ENCODE measurements at regions not wholly inside any gene's neighbourhood (a gene's known extent, or its start where the extent isn't known, plus 50 kb on each side); places are given as distances from the start of the nearest gene placed in this dataset.
A peak's percentile ranks its signal among the peaks of the same experiment; 100 is the strongest.

GRCh38 chrX:22433292-22434070, 160.8 kb downstream of the CBLL2 start:
- DNase-seq = no peak
- ChIA-PET POLR2A (no interaction called here), CTCF (no interaction called here)
- no peaks in the 10 kb centered on the region for H3K4me1 Mint-ChIP-seq
- Histone ChIP-seq H3K27me3 (ENCODE audit: insufficient read depth, low read length, poor library complexity, severe bottlenecking) (no peaks in the 10 kb centered on the region), H3K36me3 (ENCODE audit: insufficient read depth, low read length) (no peaks in the 10 kb centered on the region), H3K27ac (ENCODE audit: low read depth, low read length) (no peak overlapping the region), H3K4me1 (ENCODE audit: insufficient read depth, low read length) (no peaks in the 10 kb centered on the region), H3K9me3 (ENCODE audit: low read length) (no peaks in the 10 kb centered on the region), H3K4me3 (ENCODE audit: low read length) (no peak overlapping the region)
- H3K27ac Mint-ChIP-seq = no peak overlapping the region
- peaks cover 0 to 5% of the 10 kb centered on the region in 2 donors for H3K27me3 Mint-ChIP-seq
- no peak overlapping the region for H3K4me3 Mint-ChIP-seq
- H3K9me3 Mint-ChIP-seq = no peaks in the 10 kb centered on the region
- H3K36me3 Mint-ChIP-seq = no peaks in the 10 kb centered on the region

GRCh38 chrX:22445880-22446279, 173.2 kb downstream of the CBLL2 start:
- peaks cover 0 to 13% (median 7%) of the 10 kb centered on the region in 5 donors for H3K9me3 Mint-ChIP-seq
- CTCF ChIA-PET = no interaction called here
- no peak overlapping the region for H3K27ac ChIP-seq (ENCODE audit: low read depth, low read length)
- H3K36me3 ChIP-seq (ENCODE audit: insufficient read depth, low read length) = no peaks in the 10 kb centered on the region
- H3K9me3 ChIP-seq (ENCODE audit: low read length) = no peaks in the 10 kb centered on the region
- H3K4me1 ChIP-seq (ENCODE audit: insufficient read depth, low read length) = no peaks in the 10 kb centered on the region
- H3K4me1 Mint-ChIP-seq = no peaks in the 10 kb centered on the region
- H3K27me3 Mint-ChIP-seq = peaks cover 0 to 4% of the 10 kb centered on the region in 2 donors
- H3K27ac Mint-ChIP-seq = no peak overlapping the region
- DNase-seq = no peak
- POLR2A ChIA-PET = no interaction called here
- H3K36me3 Mint-ChIP-seq = no peaks in the 10 kb centered on the region
- no peak overlapping the region for H3K4me3 Mint-ChIP-seq
- H3K4me3 ChIP-seq (ENCODE audit: low read length) = no peak overlapping the region
- no peaks in the 10 kb centered on the region for H3K27me3 ChIP-seq (ENCODE audit: insufficient read depth, low read length, poor library complexity, severe bottlenecking)

- Mint-ChIP-seq H3K27me3 (no peaks in the 10 kb centered on the region), H3K4me3 (no peak overlapping the region), H3K27ac (no peak overlapping the region), H3K9me3 (peaks cover 0 to 2% (median 0%) of the 10 kb centered on the region in 5 donors), H3K36me3 (no peaks in the 10 kb centered on the region), H3K4me1 (peaks cover 0 to under 1% (median 0%) of the 10 kb centered on the region in 3 donors)
- H3K36me3 ChIP-seq (ENCODE audit: insufficient read depth, low read length) = no peaks in the 10 kb centered on the region
- no peak for DNase-seq
- ChIA-PET CTCF (no interaction called here), POLR2A (no interaction called here)
- no peak overlapping the region for H3K27ac ChIP-seq (ENCODE audit: low read depth, low read length)
- no peaks in the 10 kb centered on the region for H3K9me3 ChIP-seq (ENCODE audit: low read length)
- no peaks in the 10 kb centered on the region for H3K27me3 ChIP-seq (ENCODE audit: insufficient read depth, low read length, poor library complexity, severe bottlenecking)
- H3K4me3 ChIP-seq (ENCODE audit: low read length) = no peak overlapping the region
- H3K4me1 ChIP-seq (ENCODE audit: insufficient read depth, low read length) = no peaks in the 10 kb centered on the region
Observed at GRCh38 chrX:22462959-22463358, 190.2 kb downstream of the CBLL2 start.

DNA sequence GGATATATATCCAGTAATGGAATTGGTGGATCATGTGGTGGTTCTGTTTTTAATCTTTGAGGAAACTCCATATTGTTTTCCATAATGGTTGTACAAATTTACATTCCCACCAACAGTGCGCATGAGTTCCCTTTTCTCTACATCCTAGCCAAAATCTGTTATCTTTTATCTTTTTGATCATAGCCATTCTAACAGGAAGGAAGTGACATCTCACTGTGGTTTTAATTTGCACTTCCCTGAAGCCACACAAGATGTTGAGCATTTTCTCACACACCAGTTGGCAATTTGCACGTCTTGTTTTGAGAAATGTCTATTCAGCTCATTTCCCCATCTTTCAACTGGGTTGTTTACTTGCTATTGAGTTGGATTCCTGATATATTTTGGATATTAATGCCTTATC, 194.9 kb downstream of the CBLL2 start:
- CTCF ChIA-PET = no interaction called here
- no peaks in the 10 kb centered on the region for H3K27me3 ChIP-seq (ENCODE audit: insufficient read depth, low read length, poor library complexity, severe bottlenecking)

GRCh38 chrX:22481436-22481835, 208.7 kb downstream of the CBLL2 start:
- Mint-ChIP-seq H3K4me1 (no peaks in the 10 kb centered on the region), H3K4me3 (no peak overlapping the region), H3K27me3 (peaks cover 0 to 4% of the 10 kb centered on the region in 2 donors), H3K36me3 (peaks cover 0 to 1% (median 0%) of the 10 kb centered on the region in 3 donors), H3K27ac (no peak overlapping the region), H3K9me3 (peaks cover 0 to 9% (median 8%) of the 10 kb centered on the region in 5 donors)
- H3K4me1 ChIP-seq (ENCODE audit: insufficient read depth, low read length) = no peaks in the 10 kb centered on the region
- no peaks in the 10 kb centered on the region for H3K9me3 ChIP-seq (ENCODE audit: low read length)
- CTCF ChIA-PET = no interaction called here
- no peak overlapping the region for H3K27ac ChIP-seq (ENCODE audit: low read depth, low read length)
- POLR2A ChIA-PET = no interaction called here
- no peak overlapping the region for H3K4me3 ChIP-seq (ENCODE audit: low read length)
- no peaks in the 10 kb centered on the region for H3K27me3 ChIP-seq (ENCODE audit: insufficient read depth, low read length, poor library complexity, severe bottlenecking)
- no peaks in the 10 kb centered on the region for H3K36me3 ChIP-seq (ENCODE audit: insufficient read depth, low read length)
- DNase-seq = no peak

More for the DNA sequence above, 194.9 kb downstream of the CBLL2 start:
- no peak overlapping the region for H3K27ac ChIP-seq (ENCODE audit: low read depth, low read length)
- Mint-ChIP-seq H3K4me1 (peaks cover 0 to 3% (median 0%) of the 10 kb centered on the region in 3 donors), H3K27me3 (no peaks in the 10 kb centered on the region), H3K4me3 (no peak overlapping the region), H3K36me3 (no peaks in the 10 kb centered on the region), H3K27ac (peak overlapping the region in 1 of 8 donors; percentile 14), H3K9me3 (peaks cover 0 to 2% (median 0%) of the 10 kb centered on the region in 5 donors)
- no peak overlapping the region for H3K4me3 ChIP-seq (ENCODE audit: low read length)
- POLR2A ChIA-PET = no interaction called here
- no peaks in the 10 kb centered on the region for H3K36me3 ChIP-seq (ENCODE audit: insufficient read depth, low read length)
- no peaks in the 10 kb centered on the region for H3K4me1 ChIP-seq (ENCODE audit: insufficient read depth, low read length)
- no peaks in the 10 kb centered on the region for H3K9me3 ChIP-seq (ENCODE audit: low read length)
- no peak for DNase-seq

DNA sequence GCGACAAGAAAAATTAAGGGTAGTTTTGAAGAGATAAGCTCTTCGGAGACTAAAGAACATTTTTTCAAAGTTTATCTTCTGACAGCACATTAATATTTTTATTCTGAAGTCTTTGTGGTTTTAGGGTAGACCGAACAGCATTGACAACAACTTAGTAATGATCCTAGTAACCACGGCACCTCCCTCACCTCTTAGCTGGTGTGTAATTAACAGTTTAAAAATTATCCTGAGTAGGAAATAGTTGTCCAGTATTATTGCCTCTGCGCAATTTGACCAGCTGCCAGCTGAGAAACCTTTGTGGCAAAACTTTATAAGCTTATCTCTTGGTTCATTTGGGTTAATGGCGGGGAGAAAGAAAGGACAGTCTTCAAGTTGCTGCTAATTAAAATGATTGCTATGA, 213.6 kb downstream of the CBLL2 start:
- H3K4me1 Mint-ChIP-seq = no peaks in the 10 kb centered on the region
- ChIA-PET POLR2A (no interaction called here), CTCF (no interaction called here)
- peaks cover 0 to 4% of the 10 kb centered on the region in 2 donors for H3K27me3 Mint-ChIP-seq
- DNase-seq = no peak
- Histone ChIP-seq H3K4me3 (ENCODE audit: low read length) (no peak overlapping the region), H3K4me1 (ENCODE audit: insufficient read depth, low read length) (no peaks in the 10 kb centered on the region), H3K36me3 (ENCODE audit: insufficient read depth, low read length) (no peaks in the 10 kb centered on the region), H3K27me3 (ENCODE audit: insufficient read depth, low read length, poor library complexity, severe bottlenecking) (no peaks in the 10 kb centered on the region), H3K27ac (ENCODE audit: low read depth, low read length) (no peak overlapping the region), H3K9me3 (ENCODE audit: low read length) (no peaks in the 10 kb centered on the region)
- H3K9me3 Mint-ChIP-seq = peaks cover 0 to 3% (median 2%) of the 10 kb centered on the region in 5 donors
- no peaks in the 10 kb centered on the region for H3K36me3 Mint-ChIP-seq
- no peak overlapping the region for H3K4me3 Mint-ChIP-seq
- no peak overlapping the region for H3K27ac Mint-ChIP-seq

DNA sequence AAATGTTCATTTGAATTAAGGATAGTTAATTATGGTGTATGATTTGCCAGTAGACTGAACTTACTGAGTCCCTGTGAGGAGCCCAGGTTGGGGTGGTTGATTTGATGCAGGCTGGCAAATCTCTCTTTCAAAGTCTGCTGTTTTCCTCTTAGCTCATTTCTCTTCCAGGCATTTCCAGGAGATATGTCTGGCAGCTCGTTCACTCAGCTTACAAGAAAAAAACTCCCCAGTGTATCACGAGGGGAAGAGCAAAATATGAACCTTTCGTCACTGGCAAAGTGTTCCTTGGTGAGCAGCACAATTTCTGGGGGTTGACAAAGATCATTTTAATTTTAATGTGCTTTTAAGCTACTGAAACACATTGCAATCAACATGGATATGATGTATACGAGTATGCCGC, 244.2 kb downstream of the CBLL2 start:
- H3K4me1 Mint-ChIP-seq = no peaks in the 10 kb centered on the region
- Histone ChIP-seq H3K27ac (ENCODE audit: low read depth, low read length) (no peak overlapping the region), H3K4me1 (ENCODE audit: insufficient read depth, low read length) (no peaks in the 10 kb centered on the region), H3K36me3 (ENCODE audit: insufficient read depth, low read length) (no peaks in the 10 kb centered on the region), H3K27me3 (ENCODE audit: insufficient read depth, low read length, poor library complexity, severe bottlenecking) (no peaks in the 10 kb centered on the region), H3K9me3 (ENCODE audit: low read length) (no peaks in the 10 kb centered on the region), H3K4me3 (ENCODE audit: low read length) (no peak overlapping the region)
- DNase-seq = no peak
- H3K9me3 Mint-ChIP-seq = no peaks in the 10 kb centered on the region
- H3K27me3 Mint-ChIP-seq = no peaks in the 10 kb centered on the region
- POLR2A ChIA-PET = no interaction called here
- H3K27ac Mint-ChIP-seq = no peak overlapping the region
- H3K36me3 Mint-ChIP-seq = no peaks in the 10 kb centered on the region
- CTCF ChIA-PET = no interaction called here
- H3K4me3 Mint-ChIP-seq = no peak overlapping the region

DNA sequence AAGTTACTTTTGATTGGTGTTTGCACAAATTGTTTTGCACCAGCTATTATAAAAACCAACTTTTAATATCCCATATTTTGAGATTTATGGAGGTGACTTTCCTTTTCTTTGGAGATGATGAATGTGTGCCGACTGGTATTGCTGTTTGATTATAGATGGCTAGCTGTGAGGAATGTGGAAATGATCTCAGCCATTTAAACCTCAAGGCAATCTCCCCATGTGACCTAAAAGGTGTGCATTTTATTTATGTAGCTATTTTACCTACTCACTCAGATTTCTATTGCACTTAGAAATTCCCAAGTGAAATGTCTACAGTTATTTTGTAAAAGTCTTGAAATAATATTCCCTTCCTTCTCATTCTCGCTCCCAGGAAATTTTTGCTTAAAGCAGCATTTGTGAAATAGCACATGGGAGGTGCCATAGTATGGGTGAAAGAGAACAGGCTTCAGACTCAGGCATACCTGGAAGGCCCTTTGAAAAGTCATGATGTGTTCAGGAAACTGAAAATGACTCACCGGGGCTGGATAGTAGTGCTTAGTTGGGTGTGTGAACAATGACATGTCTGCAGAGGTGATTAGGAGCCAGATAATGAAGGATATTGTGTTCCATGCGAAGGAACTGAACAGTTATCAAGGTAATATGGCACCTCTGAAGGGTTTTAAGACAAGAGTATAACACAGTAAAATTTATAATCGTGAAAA, 247.6 kb downstream of the CBLL2 start:
- H3K4me3 Mint-ChIP-seq = no peak overlapping the region
- H3K36me3 ChIP-seq (ENCODE audit: insufficient read depth, low read length) = no peaks in the 10 kb centered on the region
- DNase-seq = no peak
- no peak overlapping the region for H3K27ac ChIP-seq (ENCODE audit: low read depth, low read length)
- ChIA-PET CTCF (no interaction called here), POLR2A (no interaction called here)
- no peaks in the 10 kb centered on the region for H3K27me3 ChIP-seq (ENCODE audit: insufficient read depth, low read length, poor library complexity, severe bottlenecking)
- no peaks in the 10 kb centered on the region for H3K4me1 Mint-ChIP-seq
- H3K9me3 Mint-ChIP-seq = no peaks in the 10 kb centered on the region
- H3K36me3 Mint-ChIP-seq = no peaks in the 10 kb centered on the region
- no peak overlapping the region for H3K4me3 ChIP-seq (ENCODE audit: low read length)
- H3K27me3 Mint-ChIP-seq = peaks cover 0 to 3% of the 10 kb centered on the region in 2 donors
- no peaks in the 10 kb centered on the region for H3K9me3 ChIP-seq (ENCODE audit: low read length)
- H3K4me1 ChIP-seq (ENCODE audit: insufficient read depth, low read length) = no peaks in the 10 kb centered on the region
- no peak overlapping the region for H3K27ac Mint-ChIP-seq

All from CD8-positive, alpha-beta memory T cell (primary cell).